ENCODE measurements at regions not wholly inside any gene's neighbourhood (a gene's known extent, or its start where the extent isn't known, plus 50 kb on each side); places are given as distances from the start of the nearest gene placed in this dataset.

DNA sequence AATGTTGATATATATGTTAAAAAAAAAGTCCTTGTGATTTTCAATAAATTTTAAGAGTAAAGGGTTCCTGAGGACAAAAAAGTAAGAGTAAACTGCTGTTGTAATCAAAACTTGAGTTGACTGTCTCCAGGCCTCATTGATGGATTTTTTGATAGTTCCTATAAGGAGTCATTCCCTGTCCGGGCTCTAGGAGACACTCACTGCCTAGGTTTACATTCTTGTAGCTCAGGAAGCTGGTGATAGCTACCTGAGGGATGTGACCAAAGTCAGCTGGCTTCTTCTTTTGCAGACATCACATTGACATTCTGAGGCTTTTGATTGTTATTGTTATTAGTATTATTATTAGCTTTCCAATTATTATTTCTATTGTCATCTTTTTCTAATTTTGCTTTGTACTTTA lies 116.5 kb upstream of the FBXL7 start:
- TF ChIP-seq EZH2phosphoT487 (IDR thresholded peaks at IDR 0.05; ENCODE audit: low read depth) = no peak
- TF ChIP-seq, protein P1, sequence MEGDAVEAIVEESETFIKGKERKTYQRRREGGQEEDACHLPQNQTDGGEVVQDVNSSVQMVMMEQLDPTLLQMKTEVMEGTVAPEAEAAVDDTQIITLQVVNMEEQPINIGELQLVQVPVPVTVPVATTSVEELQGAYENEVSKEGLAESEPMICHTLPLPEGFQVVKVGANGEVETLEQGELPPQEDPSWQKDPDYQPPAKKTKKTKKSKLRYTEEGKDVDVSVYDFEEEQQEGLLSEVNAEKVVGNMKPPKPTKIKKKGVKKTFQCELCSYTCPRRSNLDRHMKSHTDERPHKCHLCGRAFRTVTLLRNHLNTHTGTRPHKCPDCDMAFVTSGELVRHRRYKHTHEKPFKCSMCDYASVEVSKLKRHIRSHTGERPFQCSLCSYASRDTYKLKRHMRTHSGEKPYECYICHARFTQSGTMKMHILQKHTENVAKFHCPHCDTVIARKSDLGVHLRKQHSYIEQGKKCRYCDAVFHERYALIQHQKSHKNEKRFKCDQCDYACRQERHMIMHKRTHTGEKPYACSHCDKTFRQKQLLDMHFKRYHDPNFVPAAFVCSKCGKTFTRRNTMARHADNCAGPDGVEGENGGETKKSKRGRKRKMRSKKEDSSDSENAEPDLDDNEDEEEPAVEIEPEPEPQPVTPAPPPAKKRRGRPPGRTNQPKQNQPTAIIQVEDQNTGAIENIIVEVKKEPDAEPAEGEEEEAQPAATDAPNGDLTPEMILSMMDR (IDR thresholded peaks at IDR 0.05; ENCODE audit: low read depth, low read length) = no peak

All from OCI-LY3 (cell line).